ENCODE measurements at regions not wholly inside any gene's neighbourhood (a gene's known extent, or its start where the extent isn't known, plus 50 kb on each side); places are given as distances from the start of the nearest gene placed in this dataset.
"Not testable (repeated sequence)": the region's sequence is repeated elsewhere in the genome, so short reads cannot be mapped to it uniquely, and the experiment has no call there.

DNA sequence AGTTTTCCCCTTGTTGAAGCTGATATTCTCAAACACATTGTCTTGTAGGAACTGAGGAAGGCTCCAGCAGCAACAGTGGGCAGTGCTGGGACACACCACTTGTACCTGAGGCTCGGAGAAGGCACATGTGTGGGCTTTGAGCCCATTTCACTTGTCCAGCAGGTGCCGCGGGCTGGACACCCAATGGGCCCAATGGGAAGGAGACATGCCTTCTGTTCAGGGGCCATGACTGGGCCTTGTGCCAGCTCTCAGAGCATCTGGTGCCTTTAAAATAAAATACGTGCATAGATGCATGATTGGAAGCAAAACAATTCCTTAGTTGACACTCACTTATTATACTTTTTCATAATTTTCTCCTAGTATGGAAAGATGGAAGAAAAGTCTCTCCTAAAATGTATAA, 334.2 kb downstream of the KLF13 start:
- Histone ChIP-seq H3K9me3 (ENCODE audit: control insufficient read depth, insufficient read depth, low read length) (no peaks in the 10 kb centered on the region), H3K27ac (ENCODE audit: low read length) (no peak overlapping the region), H3K36me3 (ENCODE audit: control insufficient read depth, insufficient read depth, low read length) (no peaks in the 10 kb centered on the region), H3K27me3 (ENCODE audit: control insufficient read depth, insufficient read depth, low read length) (no peaks in the 10 kb centered on the region), H3K4me3 (ENCODE audit: low read length) (no peak overlapping the region), H3K4me1 (ENCODE audit: control insufficient read depth, insufficient read depth, low read length) (no peaks in the 10 kb centered on the region)
- no peak for DNase-seq (ENCODE audit: low read depth, low spot score)
- no CpG with 5 or more reads among the region's 4 CpGs for WGBS (ENCODE audit: insufficient coverage, insufficient read length)

DNA sequence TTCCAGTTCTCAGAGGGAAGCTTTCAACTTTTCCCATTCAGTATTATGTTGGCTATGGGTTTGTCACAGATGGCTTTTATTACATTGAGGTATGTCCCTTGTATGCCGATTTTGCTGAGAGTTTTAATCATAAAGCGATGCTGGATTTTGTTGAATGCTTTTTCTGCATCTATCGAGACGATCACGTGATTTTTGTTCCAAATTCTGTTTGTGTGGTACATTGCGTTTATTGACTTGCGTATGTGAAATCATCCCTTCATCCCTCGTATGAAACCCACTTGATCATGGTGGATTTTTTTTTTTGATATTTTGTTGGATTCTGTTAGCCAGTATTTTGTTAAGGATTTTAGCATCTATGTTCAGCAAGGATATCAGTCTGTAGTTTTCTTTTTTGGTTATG, 339.1 kb downstream of the KLF13 start:
- H3K27me3 ChIP-seq (ENCODE audit: control insufficient read depth, insufficient read depth, low read length); H3K36me3 ChIP-seq (ENCODE audit: control insufficient read depth, insufficient read depth, low read length); DNase-seq (ENCODE audit: low read depth, low spot score); H3K4me1 ChIP-seq (ENCODE audit: control insufficient read depth, insufficient read depth, low read length); H3K27ac ChIP-seq (ENCODE audit: low read length); H3K4me3 ChIP-seq (ENCODE audit: low read length); H3K9me3 ChIP-seq (ENCODE audit: control insufficient read depth, insufficient read depth, low read length): not testable (repeated sequence)
- WGBS (ENCODE audit: insufficient coverage, insufficient read length) = no CpG with 5 or more reads among the region's 8 CpGs

DNA sequence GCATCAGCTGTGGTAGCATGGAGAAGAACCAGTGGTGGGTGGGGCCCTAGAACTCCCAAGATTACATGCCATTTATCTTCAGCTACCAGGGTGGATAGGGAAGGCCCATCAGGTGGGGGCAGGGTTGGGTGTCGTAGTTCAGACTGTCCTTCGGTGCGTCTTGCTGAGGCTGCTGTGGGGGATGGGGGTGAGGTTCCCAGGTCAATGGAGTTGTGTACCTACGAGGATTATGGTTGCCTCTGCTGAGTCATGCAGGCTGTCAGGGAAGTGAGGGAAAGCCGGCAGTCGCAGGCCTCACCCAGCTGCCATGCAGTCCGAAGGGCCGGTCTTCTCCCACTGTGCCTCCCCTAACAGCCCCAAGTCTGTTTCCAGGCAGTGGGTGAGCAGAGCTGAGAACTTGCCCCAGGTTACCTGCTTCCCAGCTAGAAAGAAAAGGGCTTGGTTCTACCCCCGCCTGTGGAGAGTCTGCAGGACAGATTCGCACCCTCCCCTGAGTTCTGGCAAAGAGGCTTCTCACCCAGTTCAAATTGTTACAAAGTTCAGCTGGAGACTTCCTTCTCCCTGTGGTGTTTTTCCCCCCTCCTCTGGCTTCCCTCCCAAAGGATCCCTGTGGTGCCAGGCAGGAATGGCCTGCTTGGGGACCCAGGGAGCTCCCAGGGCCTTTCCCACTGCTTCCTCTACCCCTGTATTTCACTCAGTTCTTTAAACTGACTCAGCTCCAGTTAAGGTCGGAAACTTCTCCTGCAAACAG, 342.7 kb downstream of the KLF13 start:
- not testable (repeated sequence) for H3K9me3 ChIP-seq (ENCODE audit: control insufficient read depth, insufficient read depth, low read length); H3K36me3 ChIP-seq (ENCODE audit: control insufficient read depth, insufficient read depth, low read length); H3K27ac ChIP-seq (ENCODE audit: low read length); H3K27me3 ChIP-seq (ENCODE audit: control insufficient read depth, insufficient read depth, low read length); H3K4me1 ChIP-seq (ENCODE audit: control insufficient read depth, insufficient read depth, low read length); DNase-seq (ENCODE audit: low read depth, low spot score); H3K4me3 ChIP-seq (ENCODE audit: low read length)
- no CpG with 5 or more reads among the region's 11 CpGs for WGBS (ENCODE audit: insufficient coverage, insufficient read length)

DNA sequence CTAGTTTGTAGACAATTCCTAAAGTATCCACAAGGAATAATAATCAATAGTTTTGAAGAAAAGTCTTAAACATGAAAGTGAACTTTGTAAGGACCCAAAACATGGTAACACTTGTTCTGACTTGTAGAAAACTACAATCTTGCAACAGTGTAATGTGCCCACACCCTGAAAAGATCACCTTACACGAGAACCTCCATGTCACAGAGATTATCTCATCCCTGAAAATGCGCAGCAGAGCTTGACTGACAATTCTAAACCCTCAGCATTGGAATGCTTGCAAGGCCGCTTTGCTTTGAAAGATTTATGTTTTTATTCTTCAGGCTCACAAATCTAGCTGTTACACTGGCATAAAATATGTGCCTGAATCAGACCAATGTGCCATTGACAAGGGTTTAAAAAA, 346.6 kb downstream of the KLF13 start:
- H3K36me3 ChIP-seq (ENCODE audit: control insufficient read depth, insufficient read depth, low read length); H3K9me3 ChIP-seq (ENCODE audit: control insufficient read depth, insufficient read depth, low read length); H3K27ac ChIP-seq (ENCODE audit: low read length); H3K4me1 ChIP-seq (ENCODE audit: control insufficient read depth, insufficient read depth, low read length); H3K27me3 ChIP-seq (ENCODE audit: control insufficient read depth, insufficient read depth, low read length); DNase-seq (ENCODE audit: low read depth, low spot score); H3K4me3 ChIP-seq (ENCODE audit: low read length): not testable (repeated sequence)
- WGBS (ENCODE audit: insufficient coverage, insufficient read length) = no CpG with 5 or more reads among the region's 3 CpGs

DNA sequence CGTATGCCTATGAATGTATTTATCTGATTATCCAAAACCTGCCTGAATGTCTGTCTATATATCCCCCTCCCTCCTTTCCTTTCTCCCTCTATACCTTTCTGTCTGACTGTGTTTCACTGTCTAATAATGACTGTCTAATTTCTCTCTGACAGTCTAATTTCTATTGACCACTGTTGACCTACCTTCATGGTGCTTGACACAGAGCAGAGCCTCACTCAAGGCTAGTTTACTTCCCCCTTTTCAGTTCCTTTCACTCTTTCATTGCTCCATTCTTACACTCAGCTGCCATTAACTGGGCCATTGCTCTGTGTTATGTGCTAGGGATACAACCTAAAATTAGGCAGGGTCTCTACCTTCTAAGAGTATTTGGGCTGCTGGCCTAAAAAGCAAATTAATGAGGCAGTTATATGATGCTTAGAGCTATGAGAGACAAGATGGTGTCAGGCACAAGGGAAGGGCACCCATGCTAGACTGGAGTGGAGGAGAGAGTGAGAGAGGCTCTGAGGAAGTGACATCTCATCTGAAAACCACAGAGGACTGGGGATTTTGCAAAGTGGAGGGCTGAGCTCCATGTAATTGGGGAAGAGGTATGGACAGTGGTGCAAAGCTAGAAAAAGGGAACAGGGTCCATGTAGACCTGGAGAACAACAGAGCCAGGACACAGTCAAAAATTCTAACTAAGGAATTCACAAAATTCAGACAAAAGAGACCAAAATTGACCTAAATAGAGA, 348.6 kb upstream of the CHRNA7 start:
- not testable (repeated sequence) for DNase-seq (ENCODE audit: low read depth, low spot score)
- no CpG with 5 or more reads among the region's 1 CpG for WGBS (ENCODE audit: insufficient coverage, insufficient read length)

DNA sequence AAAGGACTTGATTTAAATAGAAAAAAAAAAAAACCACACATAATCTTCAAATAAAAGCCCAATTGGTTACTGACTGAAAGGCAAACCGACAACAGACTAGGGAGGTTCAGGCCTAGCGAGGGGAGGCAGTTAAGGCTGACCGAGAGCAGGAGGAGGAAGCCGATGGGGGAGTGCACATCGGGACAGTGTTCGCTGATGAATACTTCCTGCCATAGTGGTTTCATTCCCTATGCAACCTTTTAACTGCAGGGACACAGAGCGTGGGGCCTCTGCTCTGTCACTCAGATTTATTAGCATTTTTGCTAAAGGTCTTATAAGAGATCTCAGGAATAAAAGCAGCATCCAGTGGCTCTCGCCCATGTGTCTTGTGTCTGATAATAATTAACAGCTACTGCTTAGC, 343.2 kb upstream of the CHRNA7 start:
- not testable (repeated sequence) for H3K4me3 ChIP-seq (ENCODE audit: low read length); H3K27ac ChIP-seq (ENCODE audit: low read length); H3K27me3 ChIP-seq (ENCODE audit: control insufficient read depth, insufficient read depth, low read length); H3K4me1 ChIP-seq (ENCODE audit: control insufficient read depth, insufficient read depth, low read length); H3K9me3 ChIP-seq (ENCODE audit: control insufficient read depth, insufficient read depth, low read length); H3K36me3 ChIP-seq (ENCODE audit: control insufficient read depth, insufficient read depth, low read length); DNase-seq (ENCODE audit: low read depth, low spot score)
- no CpG with 5 or more reads among the region's 8 CpGs for WGBS (ENCODE audit: insufficient coverage, insufficient read length)

More for the DNA sequence above, 348.6 kb upstream of the CHRNA7 start:
- not testable (repeated sequence) for H3K27ac ChIP-seq (ENCODE audit: low read length); H3K4me1 ChIP-seq (ENCODE audit: control insufficient read depth, insufficient read depth, low read length); H3K27me3 ChIP-seq (ENCODE audit: control insufficient read depth, insufficient read depth, low read length); H3K4me3 ChIP-seq (ENCODE audit: low read length); H3K9me3 ChIP-seq (ENCODE audit: control insufficient read depth, insufficient read depth, low read length); H3K36me3 ChIP-seq (ENCODE audit: control insufficient read depth, insufficient read depth, low read length)

DNA sequence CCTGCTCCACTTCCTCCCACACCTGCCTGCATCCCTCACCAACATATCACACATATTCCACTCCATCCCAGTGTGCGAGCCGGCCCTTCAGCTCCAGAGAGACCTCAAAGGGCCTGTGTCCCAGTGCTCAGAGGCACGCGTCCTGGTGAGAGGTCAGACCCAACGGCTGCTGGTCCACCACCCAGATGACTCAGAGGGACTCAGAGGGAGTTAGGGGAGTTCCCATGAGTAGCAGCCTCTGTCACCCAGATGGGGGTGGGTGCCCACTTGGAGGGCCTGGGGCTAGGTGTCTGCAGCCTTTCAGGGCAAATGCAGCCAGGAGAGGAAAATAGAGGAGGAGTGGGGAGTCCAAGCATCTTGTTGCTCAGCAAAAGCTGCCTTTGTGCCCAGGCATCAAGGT, 333.8 kb upstream of the CHRNA7 start:
- not testable (repeated sequence) for H3K27ac ChIP-seq (ENCODE audit: low read length); H3K27me3 ChIP-seq (ENCODE audit: control insufficient read depth, insufficient read depth, low read length); DNase-seq (ENCODE audit: low read depth, low spot score); H3K4me1 ChIP-seq (ENCODE audit: control insufficient read depth, insufficient read depth, low read length); H3K9me3 ChIP-seq (ENCODE audit: control insufficient read depth, insufficient read depth, low read length); H3K4me3 ChIP-seq (ENCODE audit: low read length); H3K36me3 ChIP-seq (ENCODE audit: control insufficient read depth, insufficient read depth, low read length)
- WGBS (ENCODE audit: insufficient coverage, insufficient read length) = no CpG with 5 or more reads among the region's 5 CpGs

DNA sequence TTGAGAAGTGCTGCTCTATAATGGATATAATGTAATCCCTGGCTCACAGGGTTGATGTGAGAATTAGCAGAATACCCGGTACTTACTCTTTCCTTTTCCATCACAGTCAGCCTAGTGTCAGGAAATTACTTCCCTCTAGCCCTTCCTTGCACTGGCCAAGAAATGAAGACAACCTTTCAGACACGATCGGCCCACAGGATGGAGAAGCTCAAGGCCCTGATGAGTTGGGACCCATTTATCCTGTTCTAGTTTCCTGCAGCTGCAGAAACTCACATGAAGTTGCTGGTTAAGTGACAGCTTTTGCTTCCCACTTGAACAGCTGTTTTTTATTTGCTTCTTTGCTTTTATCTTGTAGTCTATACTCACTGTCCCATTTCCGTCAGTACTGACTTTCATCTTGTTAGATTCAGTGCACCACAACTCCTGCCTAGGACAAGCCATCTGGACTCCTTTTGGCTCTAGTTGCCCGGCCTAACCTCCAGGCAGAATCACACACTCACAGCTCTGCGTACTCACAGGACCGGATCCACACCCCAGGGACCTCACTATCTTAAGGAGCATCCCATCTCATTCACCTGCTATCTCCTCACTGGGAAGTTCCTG, 325.1 kb upstream of the CHRNA7 start:
- not testable (repeated sequence) for H3K36me3 ChIP-seq (ENCODE audit: control insufficient read depth, insufficient read depth, low read length); H3K4me3 ChIP-seq (ENCODE audit: low read length); H3K27ac ChIP-seq (ENCODE audit: low read length); H3K27me3 ChIP-seq (ENCODE audit: control insufficient read depth, insufficient read depth, low read length); H3K4me1 ChIP-seq (ENCODE audit: control insufficient read depth, insufficient read depth, low read length); DNase-seq (ENCODE audit: low read depth, low spot score); H3K9me3 ChIP-seq (ENCODE audit: control insufficient read depth, insufficient read depth, low read length)
- no CpG with 5 or more reads among the region's 7 CpGs for WGBS (ENCODE audit: insufficient coverage, insufficient read length)

DNA sequence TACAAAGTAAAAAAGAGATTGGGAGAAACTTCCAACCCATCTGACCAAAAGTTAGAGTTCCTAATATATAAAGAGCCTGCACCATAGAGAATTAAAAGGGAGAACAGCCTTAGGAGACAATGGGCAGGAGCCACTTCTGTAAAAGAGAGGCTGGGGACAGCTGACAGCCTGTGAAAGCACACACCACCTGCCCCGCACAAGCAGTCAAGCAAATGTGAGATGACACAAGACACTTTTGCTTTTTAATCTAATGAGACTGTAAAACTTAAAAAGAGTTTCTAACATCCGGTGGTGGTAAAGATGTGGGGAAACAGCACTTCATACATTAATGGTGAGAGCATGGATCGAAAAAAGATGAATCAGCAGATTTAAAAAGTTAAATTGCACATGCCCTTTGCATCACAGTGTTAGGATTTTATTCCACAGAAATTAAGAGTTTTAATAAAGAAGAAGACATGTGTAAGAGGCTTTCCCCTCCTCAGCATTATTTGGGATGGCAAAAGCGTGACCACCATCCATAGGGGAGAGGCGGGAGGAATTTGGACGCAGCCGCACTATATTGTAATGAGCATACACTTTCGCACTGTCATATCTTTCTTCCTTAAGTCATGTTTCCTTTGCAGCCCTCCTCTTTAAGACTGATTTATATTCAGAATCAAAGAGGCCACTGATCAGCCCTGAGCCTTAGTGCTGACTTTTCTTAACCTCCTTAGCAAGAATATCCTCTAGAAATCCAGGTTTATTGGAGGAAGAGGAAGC, 322.2 kb upstream of the CHRNA7 start:
- H3K9me3 ChIP-seq (ENCODE audit: control insufficient read depth, insufficient read depth, low read length); H3K36me3 ChIP-seq (ENCODE audit: control insufficient read depth, insufficient read depth, low read length); DNase-seq (ENCODE audit: low read depth, low spot score); H3K27ac ChIP-seq (ENCODE audit: low read length); H3K27me3 ChIP-seq (ENCODE audit: control insufficient read depth, insufficient read depth, low read length); H3K4me1 ChIP-seq (ENCODE audit: control insufficient read depth, insufficient read depth, low read length); H3K4me3 ChIP-seq (ENCODE audit: low read length): not testable (repeated sequence)
- no CpG with 5 or more reads among the region's 8 CpGs for WGBS (ENCODE audit: insufficient coverage, insufficient read length)

DNA sequence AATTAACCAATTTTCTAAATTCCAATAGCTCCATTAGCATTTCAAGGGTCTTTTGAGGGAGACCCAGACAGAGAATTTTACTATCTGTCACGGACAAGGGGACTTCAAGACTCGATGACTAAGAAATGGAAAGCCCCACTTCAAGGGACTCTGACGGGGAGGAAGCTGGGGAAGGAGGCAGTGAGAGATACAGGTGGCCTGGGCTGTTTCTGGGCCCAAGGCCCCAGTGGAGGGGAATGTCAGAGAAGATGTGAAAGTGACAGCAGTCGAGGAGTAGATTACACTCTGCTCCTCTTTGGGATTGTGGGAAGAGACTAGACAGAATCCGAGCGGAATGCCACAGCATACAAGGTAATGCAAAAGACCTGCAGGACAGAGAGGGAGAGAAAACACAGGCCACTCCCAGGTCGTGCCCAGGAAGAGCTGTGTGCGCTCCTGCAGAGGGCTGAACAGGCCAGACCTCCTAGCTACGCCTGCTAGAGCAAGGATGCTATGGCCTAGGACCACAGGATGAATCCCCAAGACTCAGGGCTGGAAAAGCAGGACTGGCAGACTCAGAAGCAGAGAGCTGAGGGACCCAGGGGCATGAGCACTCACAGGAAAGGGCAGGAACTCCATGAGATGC, 321.5 kb upstream of the CHRNA7 start:
- not testable (repeated sequence) for H3K4me3 ChIP-seq (ENCODE audit: low read length); DNase-seq (ENCODE audit: low read depth, low spot score); H3K4me1 ChIP-seq (ENCODE audit: control insufficient read depth, insufficient read depth, low read length); H3K36me3 ChIP-seq (ENCODE audit: control insufficient read depth, insufficient read depth, low read length); H3K27me3 ChIP-seq (ENCODE audit: control insufficient read depth, insufficient read depth, low read length); H3K9me3 ChIP-seq (ENCODE audit: control insufficient read depth, insufficient read depth, low read length); H3K27ac ChIP-seq (ENCODE audit: low read length)
- WGBS (ENCODE audit: insufficient coverage, insufficient read length) = no CpG with 5 or more reads among the region's 9 CpGs

Measured in iPS DF 6.9 (cell line).